Neuronal stem cell (in vitro differentiated cells): ENCODE measurements at regions not wholly inside any gene's neighbourhood (a gene's known extent, or its start where the extent isn't known, plus 50 kb on each side); places are given as distances from the start of the nearest gene placed in this dataset.
A peak's percentile ranks its signal among the peaks of the same experiment; 100 is the strongest.

Source experiments
- DNase-seq: peaks from one replicate; pipeline ENCODE4 v3.0.0-alpha.2; 2013; ENCODE audit warnings: low spot score
- H2AFZ ChIP-seq: one replicate; pipeline ENCODE4 v1.6.1; 2013; ENCODE audit warnings: mild to moderate bottlenecking, low read length, inconsistent platforms
- H2AK5ac ChIP-seq: 2 replicates; pipeline ENCODE4 v1.6.1; 2013; ENCODE audit warnings: low read depth, mild to moderate bottlenecking, inconsistent platforms, low read length, moderate library complexity, mixed read lengths
- H2BK120ac ChIP-seq: 2 replicates; pipeline ENCODE4 v1.6.1; 2013; ENCODE audit warnings: low read depth, mild to moderate bottlenecking, inconsistent platforms, low read length, moderate library complexity, mixed read lengths
- H2BK12ac ChIP-seq: one replicate; pipeline ENCODE4 v1.6.1; 2013; ENCODE audit warnings: low read length, inconsistent platforms
- H2BK15ac ChIP-seq: 2 replicates; pipeline ENCODE4 v1.6.1; 2013; ENCODE audit warnings: mild to moderate bottlenecking, low read length, inconsistent platforms, mixed read lengths
- H2BK5ac ChIP-seq: one replicate; pipeline ENCODE4 v1.6.1; 2013; ENCODE audit warnings: inconsistent platforms, mild to moderate bottlenecking, low read length, moderate library complexity
- H3K14ac ChIP-seq: one replicate; pipeline ENCODE4 v1.6.1; 2013; ENCODE audit warnings: low read length, inconsistent platforms
- H3K18ac ChIP-seq: 2 replicates; pipeline ENCODE4 v1.6.1; 2013; ENCODE audit warnings: low read length, inconsistent platforms
- H3K23ac ChIP-seq: 2 replicates; pipeline ENCODE4 v1.6.1; 2013; ENCODE audit warnings: low read depth, mild to moderate bottlenecking, mixed read lengths, low read length, inconsistent platforms; ENCODE audit not compliant: poor library complexity
- H3K27ac ChIP-seq: replicated peaks from 3 replicates; pipeline ENCODE4 v1.5.1; 2013; ENCODE audit warnings: low read length, inconsistent platforms
- H3K27me3 ChIP-seq, 3 experiments: 2 replicates each; pipeline ENCODE4 v1.6.1; 2013; ENCODE audit warnings: low read length in 3 of 3, mild to moderate bottlenecking in 2 of 3, inconsistent platforms in 1 of 3, low read depth in 1 of 3, mixed read lengths in 1 of 3, moderate library complexity in 1 of 3; ENCODE audit not compliant: control insufficient read depth in 3 of 3, insufficient read depth in 3 of 3
- H3K36me3 ChIP-seq, 2 donors: replicated peaks in 1 of 2; 2 replicates each; pipeline ENCODE4 v1.6.1; 2013; ENCODE audit warnings: low read length in 2 of 2; ENCODE audit not compliant: control insufficient read depth in 2 of 2, insufficient read depth in 2 of 2
- H3K4ac ChIP-seq: 2 replicates; pipeline ENCODE4 v1.6.1; 2013; ENCODE audit warnings: inconsistent platforms, mild to moderate bottlenecking, low read length, moderate library complexity
- H3K4me1 ChIP-seq, 2 donors: 1 replicate in 1 of 2; 2 replicates in 1 of 2; pipeline ENCODE4 v1.6.1; 2013; ENCODE audit warnings: low read length in 2 of 2, low read depth in 1 of 2; ENCODE audit not compliant: control insufficient read depth in 2 of 2, insufficient read depth in 1 of 2
- H3K4me2 ChIP-seq: one replicate; pipeline ENCODE4 v1.6.1; 2013; ENCODE audit warnings: mild to moderate bottlenecking, low read length, inconsistent platforms; ENCODE audit not compliant: insufficient read depth, poor library complexity, severe bottlenecking
- H3K4me3 ChIP-seq, 2 donors: 2 replicates each; pipeline ENCODE4 v1.5.1; 2013; ENCODE audit warnings: low read length in 2 of 2, mild to moderate bottlenecking in 2 of 2, inconsistent platforms in 1 of 2, moderate library complexity in 1 of 2
- H3K79me1 ChIP-seq: one replicate; pipeline ENCODE4 v1.6.1; 2013; ENCODE audit warnings: low read depth, mild to moderate bottlenecking, inconsistent platforms, low read length, moderate library complexity
- H3K9ac ChIP-seq: one replicate; pipeline ENCODE4 v1.6.1; 2013; ENCODE audit warnings: mild to moderate bottlenecking, low read depth, low read length, inconsistent platforms; ENCODE audit not compliant: poor library complexity
- H3K9me3 ChIP-seq, 2 donors: replicated peaks in 1 of 2; 2 replicates each; pipeline versions ENCODE3 to v1.6.1; 2013; ENCODE audit warnings: low read length in 2 of 2, mild to moderate bottlenecking in 2 of 2, inconsistent platforms in 1 of 2, low read depth in 1 of 2, mixed read lengths in 1 of 2, moderate library complexity in 1 of 2; ENCODE audit not compliant: control insufficient read depth in 2 of 2, insufficient read depth in 1 of 2
- H4K8ac ChIP-seq: one replicate; pipeline ENCODE4 v1.6.1; 2013; ENCODE audit warnings: low read depth, mild to moderate bottlenecking, inconsistent platforms, low read length, moderate library complexity
- H4K91ac ChIP-seq: one replicate; pipeline ENCODE4 v1.6.1; 2013; ENCODE audit warnings: low read length, low read depth, mild to moderate bottlenecking, inconsistent platforms; ENCODE audit not compliant: poor library complexity
- WGBS, 2 donors: extraction: QIAGEN DNeasy Blood & Tissue Kit; methylation state at CpG; one replicate each; pipeline ENCODE4 v1.1.7; 2013; ENCODE audit warnings: missing lambda C conversion rate in 2 of 2, mixed read lengths in 1 of 2; ENCODE audit not compliant: insufficient read length in 2 of 2, insufficient replicate concordance in 1 of 2; ENCODE audit errors: extremely low coverage in 2 of 2; 5-methylcytosine and 5-hydroxymethylcytosine counted together

- Histone ChIP-seq H3K36me3 (no peaks in the 10 kb centered on the region), H2BK120ac (no peak overlapping the region), H3K18ac (peak overlapping the region; percentile 9), H3K4me3 (peak overlapping the region in 1 of 2 donors; percentile 25), H3K27ac (peak overlapping the region; percentile 85), H2BK12ac (no peak overlapping the region), H4K8ac (no peak overlapping the region), H2AFZ (peak overlapping the region; percentile 51), H3K23ac (no peak overlapping the region), H3K14ac (no peak overlapping the region), H3K9ac (no peak overlapping the region), H3K4me1 (peaks cover 29 to 39% of the 10 kb centered on the region in 2 donors), H2BK5ac (no peak overlapping the region), H4K91ac (no peak overlapping the region), H2BK15ac (no peak overlapping the region), H2AK5ac (no peak overlapping the region), H3K4ac (no peak overlapping the region), H3K79me1 (no peaks in the 10 kb centered on the region), H3K27me3 (peaks cover 0 to 3% (median 0%) of the 10 kb centered on the region in 3 experiments), H3K9me3 (no peaks in the 10 kb centered on the region), H3K4me2 (peak overlapping the region; percentile 63)
- WGBS, 2 donors, result no CpG with 5 or more reads among the region's 5 CpGs
- no peak for DNase-seq
These were observed 68.0 kb upstream of the PIM1 start for GRCh38 chr6:37101991-37102298.

DNA sequence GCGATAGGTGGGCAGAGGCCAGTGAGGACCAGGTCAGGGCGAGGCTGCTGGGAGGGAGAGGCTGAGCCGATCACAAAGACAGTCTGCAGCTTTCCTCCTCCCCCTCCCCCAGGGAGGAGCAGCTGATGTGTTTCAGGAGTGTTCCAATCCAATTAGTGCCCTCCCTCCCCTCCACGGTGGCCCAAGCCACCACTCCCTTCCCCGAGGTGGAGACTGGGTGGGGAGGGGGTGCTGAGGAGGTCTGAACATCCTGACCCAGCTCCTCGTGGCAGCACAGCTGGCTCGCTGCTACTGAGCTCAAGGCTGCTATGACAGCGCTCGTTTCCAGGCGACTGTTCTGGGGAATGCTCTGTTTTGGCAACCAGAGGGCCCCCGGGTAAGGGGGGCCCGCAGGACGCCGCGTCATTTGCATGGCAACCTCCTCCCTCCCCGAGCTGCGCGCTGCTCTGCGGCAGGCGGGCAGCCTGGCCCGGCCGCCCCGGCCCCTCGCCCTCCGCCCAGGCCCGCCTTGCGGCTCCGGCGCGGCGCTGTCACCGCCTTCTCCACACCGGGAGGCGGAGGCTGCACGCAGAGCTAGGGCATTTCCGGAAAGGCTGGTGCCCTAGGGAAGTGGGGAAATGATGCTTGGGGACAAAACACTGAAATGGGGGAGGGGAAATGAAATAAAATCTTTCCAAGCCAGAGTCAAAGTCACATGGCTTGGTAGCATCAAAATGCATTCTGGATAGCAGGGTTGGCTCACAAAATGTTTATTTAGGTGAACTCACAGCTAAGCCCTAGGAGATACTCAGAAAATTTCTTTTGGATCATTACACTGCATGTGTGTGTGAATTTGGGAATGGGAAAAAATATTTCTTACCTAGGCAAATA lies 67.4 kb upstream of the PIM1 start:
- H3K14ac ChIP-seq, result no peak overlapping the region
- H3K9me3 ChIP-seq, result no peaks in the 10 kb centered on the region
- H2AK5ac ChIP-seq, result no peak overlapping the region
- H3K4ac ChIP-seq, result no peak overlapping the region
- peak overlapping the region; percentile 63 for H3K4me2 ChIP-seq
- peak overlapping the region; percentile 18 for H3K9ac ChIP-seq
- peak overlapping the region; percentile 51 for H2AFZ ChIP-seq
- no peak overlapping the region for H3K23ac ChIP-seq
- no peak overlapping the region for H2BK15ac ChIP-seq
- H4K8ac ChIP-seq, result no peak overlapping the region
- peaks cover 0 to 3% (median 0%) of the 10 kb centered on the region in 3 experiments for H3K27me3 ChIP-seq
- H2BK5ac ChIP-seq, result no peak overlapping the region
- no peak overlapping the region for H2BK12ac ChIP-seq
- H3K27ac ChIP-seq, result peak overlapping the region; percentile 85
- H4K91ac ChIP-seq, result no peak overlapping the region
- WGBS, 2 donors, result no CpG with 5 or more reads among the region's 36 CpGs
- peak; percentile 91 for DNase-seq
- H3K36me3 ChIP-seq, result no peaks in the 10 kb centered on the region
- no peak overlapping the region for H2BK120ac ChIP-seq
- H3K79me1 ChIP-seq, result no peaks in the 10 kb centered on the region
- peak overlapping the region; percentile 5 to 32 for H3K4me3 ChIP-seq
- peaks cover 29 to 39% of the 10 kb centered on the region in 2 donors for H3K4me1 ChIP-seq
- H3K18ac ChIP-seq, result peak overlapping the region; percentile 55

DNA sequence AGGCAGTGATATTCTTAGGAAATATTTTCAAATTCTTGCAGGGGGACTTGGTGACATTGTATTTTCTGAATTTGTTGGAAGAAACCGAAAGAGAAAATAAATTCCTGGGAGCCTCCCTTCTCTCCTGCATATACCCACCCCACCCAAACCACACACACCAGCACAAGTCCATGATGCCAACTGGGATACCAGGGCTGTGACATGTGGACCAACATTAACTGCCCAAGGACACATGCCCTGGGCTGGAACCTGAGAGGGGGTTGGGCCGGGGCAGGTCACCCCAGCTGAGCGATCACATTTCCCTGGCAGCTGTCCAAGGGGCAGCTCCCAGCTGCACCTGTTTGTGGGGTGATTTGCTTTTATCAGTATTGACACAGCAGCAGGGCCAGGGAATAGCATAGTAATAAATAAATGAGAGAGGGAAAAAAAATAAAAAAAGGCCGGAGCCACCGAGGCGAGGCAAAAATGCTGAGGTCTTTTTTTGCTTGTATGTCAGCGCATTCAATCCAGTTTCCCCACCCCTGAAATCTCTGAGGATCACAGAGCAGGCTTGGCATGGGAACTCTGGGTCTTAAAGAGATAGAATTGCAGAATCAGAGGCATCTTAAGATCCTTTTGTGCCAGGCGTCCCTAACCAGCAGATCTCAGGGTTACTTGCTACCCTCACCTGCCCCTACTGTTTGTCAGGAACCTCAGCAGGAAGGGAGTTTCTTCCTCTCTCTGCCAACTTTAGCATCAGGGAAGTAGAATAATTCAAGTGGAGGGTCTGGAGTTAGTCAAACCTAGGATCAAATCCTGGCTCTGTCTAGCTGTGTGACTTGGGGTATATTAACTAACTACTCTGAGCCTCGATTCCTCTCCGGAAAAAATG lies 66.5 kb upstream of the PIM1 start:
- H3K4me3 ChIP-seq, result peak overlapping the region in 1 of 2 donors; percentile 32
- no peak overlapping the region for H3K27ac ChIP-seq
- no peak overlapping the region for H2AK5ac ChIP-seq

GRCh38 chr6:37104824-37105147 lies 65.2 kb upstream of the PIM1 start:
- H4K8ac ChIP-seq, result no peak overlapping the region
- H3K79me1 ChIP-seq, result no peaks in the 10 kb centered on the region
- no peak overlapping the region for H3K4me3 ChIP-seq
- no peak overlapping the region for H2AFZ ChIP-seq
- no peak for DNase-seq
- no peak overlapping the region for H3K4ac ChIP-seq
- no peak overlapping the region for H3K9ac ChIP-seq
- H3K23ac ChIP-seq, result no peak overlapping the region
- no peak overlapping the region for H3K14ac ChIP-seq
- no peak overlapping the region for H2BK12ac ChIP-seq
- no peak overlapping the region for H3K18ac ChIP-seq
- H3K36me3 ChIP-seq, result no peaks in the 10 kb centered on the region
- peaks cover 0 to 3% (median 0%) of the 10 kb centered on the region in 3 experiments for H3K27me3 ChIP-seq
- H3K4me2 ChIP-seq, result no peak overlapping the region
- no peak overlapping the region for H2BK15ac ChIP-seq
- H3K27ac ChIP-seq, result no peak overlapping the region
- H2BK5ac ChIP-seq, result no peak overlapping the region
- H3K9me3 ChIP-seq, result no peaks in the 10 kb centered on the region
- WGBS, 2 donors, result no CpG with 5 or more reads among the region's 2 CpGs
- H4K91ac ChIP-seq, result no peak overlapping the region
- H2BK120ac ChIP-seq, result no peak overlapping the region
- H2AK5ac ChIP-seq, result no peak overlapping the region
- peaks cover 31 to 39% of the 10 kb centered on the region in 2 donors for H3K4me1 ChIP-seq

More for the DNA sequence above, 66.5 kb upstream of the PIM1 start:
- Histone ChIP-seq H2AFZ (peak overlapping the region; percentile 43), H4K8ac (no peak overlapping the region), H2BK5ac (no peak overlapping the region), H3K23ac (no peak overlapping the region), H3K9ac (no peak overlapping the region), H3K27me3 (peaks cover 0 to 3% (median 0%) of the 10 kb centered on the region in 3 experiments), H3K18ac (no peak overlapping the region), H3K4ac (no peak overlapping the region), H2BK12ac (no peak overlapping the region), H3K79me1 (no peaks in the 10 kb centered on the region), H3K36me3 (no peaks in the 10 kb centered on the region), H3K4me2 (peak overlapping the region; percentile 13), H2BK15ac (no peak overlapping the region), H2BK120ac (no peak overlapping the region), H3K9me3 (no peaks in the 10 kb centered on the region), H4K91ac (no peak overlapping the region), H3K4me1 (peaks cover 29 to 39% of the 10 kb centered on the region in 2 donors), H3K14ac (no peak overlapping the region)
- no peak for DNase-seq
- no CpG with 5 or more reads among the region's 10 CpGs for WGBS, 2 donors
